GM12873 (cell line): ENCODE measurements at regions not wholly inside any gene's neighbourhood (a gene's known extent, or its start where the extent isn't known, plus 50 kb on each side); places are given as distances from the start of the nearest gene placed in this dataset.

Source experiments
- TF ChIP-seq, protein P1 (sequence below): IDR thresholded peaks from 2 replicates; pipeline ENCODE4 v1.5.1; 2012; ENCODE audit warnings: low read depth, mild to moderate bottlenecking, moderate library complexity, low read length, control low read depth; ENCODE audit not compliant: insufficient read depth; ENCODE audit errors: missing control alignments

DNA sequence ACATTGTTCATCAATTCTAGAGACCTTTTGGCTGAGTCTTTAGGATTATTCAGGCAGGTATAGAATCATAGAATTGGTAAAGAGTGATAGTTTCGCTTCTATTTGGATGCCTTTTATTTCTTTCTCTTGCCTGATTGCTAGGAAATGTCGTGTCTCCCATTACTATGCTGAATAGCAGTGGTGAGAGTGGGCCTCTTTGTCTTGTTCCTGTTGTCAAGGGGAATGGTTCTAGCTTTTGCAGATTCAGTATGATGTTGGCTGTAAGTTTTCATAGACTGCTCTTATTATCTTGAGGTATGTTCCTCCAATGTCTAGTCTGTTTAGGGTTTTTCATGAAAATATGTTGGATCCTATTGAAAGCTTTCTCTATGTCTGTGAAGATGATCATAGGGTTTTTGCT lies 200.2 kb upstream of the PABPC4L start:
- TF ChIP-seq, protein P1, sequence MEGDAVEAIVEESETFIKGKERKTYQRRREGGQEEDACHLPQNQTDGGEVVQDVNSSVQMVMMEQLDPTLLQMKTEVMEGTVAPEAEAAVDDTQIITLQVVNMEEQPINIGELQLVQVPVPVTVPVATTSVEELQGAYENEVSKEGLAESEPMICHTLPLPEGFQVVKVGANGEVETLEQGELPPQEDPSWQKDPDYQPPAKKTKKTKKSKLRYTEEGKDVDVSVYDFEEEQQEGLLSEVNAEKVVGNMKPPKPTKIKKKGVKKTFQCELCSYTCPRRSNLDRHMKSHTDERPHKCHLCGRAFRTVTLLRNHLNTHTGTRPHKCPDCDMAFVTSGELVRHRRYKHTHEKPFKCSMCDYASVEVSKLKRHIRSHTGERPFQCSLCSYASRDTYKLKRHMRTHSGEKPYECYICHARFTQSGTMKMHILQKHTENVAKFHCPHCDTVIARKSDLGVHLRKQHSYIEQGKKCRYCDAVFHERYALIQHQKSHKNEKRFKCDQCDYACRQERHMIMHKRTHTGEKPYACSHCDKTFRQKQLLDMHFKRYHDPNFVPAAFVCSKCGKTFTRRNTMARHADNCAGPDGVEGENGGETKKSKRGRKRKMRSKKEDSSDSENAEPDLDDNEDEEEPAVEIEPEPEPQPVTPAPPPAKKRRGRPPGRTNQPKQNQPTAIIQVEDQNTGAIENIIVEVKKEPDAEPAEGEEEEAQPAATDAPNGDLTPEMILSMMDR, result no peak

DNA sequence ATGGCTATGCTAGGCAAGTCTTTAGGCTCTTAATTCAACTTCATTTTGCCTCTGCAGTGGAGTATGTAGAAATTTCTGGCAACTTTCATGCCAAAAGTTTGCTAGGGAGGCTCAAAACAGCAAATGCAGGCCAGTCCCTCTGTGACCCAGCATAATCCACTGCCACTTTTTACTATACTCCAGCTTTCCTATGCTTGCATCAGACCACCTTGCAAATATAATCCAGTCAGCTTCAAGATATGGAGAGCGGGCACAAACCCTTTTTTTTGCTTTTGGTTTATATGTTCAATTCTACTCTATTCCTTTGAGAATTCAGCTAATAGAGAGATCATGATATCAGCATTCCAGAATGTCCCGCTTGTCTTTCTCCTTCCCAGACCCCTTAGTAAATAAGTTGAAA lies 192.0 kb upstream of the PABPC4L start:
- TF ChIP-seq, protein P1, result no peak

DNA sequence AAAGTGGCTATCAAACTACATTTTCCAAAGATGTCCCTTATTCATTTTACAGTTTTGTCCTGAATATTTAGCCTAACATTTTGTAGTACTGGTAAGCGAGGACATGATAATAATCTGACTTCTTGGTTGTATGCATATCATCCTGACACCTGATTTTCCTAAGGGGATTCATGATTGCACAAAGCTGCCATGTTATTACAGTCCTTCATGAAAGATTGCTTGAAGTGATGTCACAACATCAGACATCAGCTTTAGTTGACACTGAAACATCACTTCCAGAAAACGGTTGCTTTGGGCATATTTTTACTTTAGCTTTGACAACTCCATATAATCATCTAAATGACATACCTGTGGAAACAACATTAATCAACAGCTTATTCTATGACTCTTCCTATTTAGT lies 188.7 kb upstream of the PABPC4L start:
- TF ChIP-seq, protein P1, result no peak

DNA sequence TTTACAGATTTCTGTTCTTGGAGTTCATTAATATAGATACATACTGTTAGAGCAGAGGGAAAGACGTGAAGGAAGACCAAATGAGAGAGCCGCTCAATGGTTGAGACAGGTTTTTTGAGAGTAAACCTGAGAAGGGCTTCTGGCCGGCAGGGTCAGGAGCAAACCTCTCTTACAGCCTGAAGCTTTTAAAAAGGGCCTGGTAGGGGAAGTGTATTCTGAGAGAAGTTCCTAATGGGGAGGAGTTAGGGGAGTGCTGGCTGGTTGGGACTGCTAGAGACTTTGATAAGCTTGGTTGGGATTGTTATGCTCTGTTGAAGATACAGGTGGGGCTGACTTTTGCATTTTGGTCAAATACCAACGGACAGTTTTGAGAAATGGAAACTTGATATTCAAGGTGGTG lies 186.8 kb upstream of the PABPC4L start:
- TF ChIP-seq, protein P1, result no peak

DNA sequence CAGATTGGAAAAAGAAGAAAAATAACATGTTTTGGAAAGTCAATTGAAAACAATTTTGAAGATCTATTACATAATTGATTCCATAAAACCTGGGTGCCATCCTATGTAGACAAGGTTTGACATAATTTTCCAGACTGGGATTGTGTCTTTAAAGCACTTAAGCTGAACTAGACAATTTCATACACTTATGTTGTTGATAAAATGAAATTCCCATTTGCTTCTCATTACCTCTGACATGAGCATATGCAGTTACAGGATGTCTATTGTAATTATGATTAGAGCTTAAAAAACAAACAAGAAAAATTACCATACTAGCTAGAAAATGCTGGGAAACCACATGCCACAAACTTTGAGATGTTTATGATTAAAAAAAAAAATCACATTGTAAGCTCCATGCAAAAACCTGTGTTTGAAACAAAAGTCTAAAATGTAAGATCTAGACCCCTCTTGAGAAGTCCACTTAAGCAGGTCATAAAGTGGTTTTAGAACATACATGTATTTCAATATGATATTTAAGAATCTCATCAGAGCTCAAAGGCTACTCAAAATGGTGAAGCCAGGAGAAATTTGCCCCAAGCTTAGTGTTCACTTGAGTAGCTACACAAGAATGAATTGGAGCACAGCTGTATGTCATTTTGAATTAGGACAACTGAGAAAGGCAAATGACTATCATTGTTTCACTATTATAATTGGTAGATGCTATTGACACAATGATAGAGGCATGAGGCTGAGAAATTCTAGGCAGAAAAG lies 181.1 kb upstream of the PABPC4L start:
- TF ChIP-seq, protein P1, result no peak

DNA sequence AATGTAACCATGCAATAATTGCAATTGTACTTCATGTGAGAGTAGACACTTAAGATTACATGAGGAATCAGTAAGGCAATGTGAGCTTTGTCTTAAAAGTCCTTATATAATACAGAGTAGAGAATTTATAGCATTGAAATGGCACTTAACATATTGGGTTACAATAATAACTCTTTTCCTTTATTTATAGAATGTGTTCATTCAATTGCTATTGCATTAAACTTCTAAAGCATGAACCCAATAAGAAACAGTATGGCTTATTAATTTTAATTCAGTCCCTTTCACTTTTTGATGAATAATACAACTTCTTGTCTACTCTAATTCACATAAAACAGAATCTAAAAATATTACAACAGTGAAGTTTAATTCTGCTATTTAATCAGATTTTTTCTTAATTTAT lies 174.2 kb upstream of the PABPC4L start:
- TF ChIP-seq, protein P1, result no peak

DNA sequence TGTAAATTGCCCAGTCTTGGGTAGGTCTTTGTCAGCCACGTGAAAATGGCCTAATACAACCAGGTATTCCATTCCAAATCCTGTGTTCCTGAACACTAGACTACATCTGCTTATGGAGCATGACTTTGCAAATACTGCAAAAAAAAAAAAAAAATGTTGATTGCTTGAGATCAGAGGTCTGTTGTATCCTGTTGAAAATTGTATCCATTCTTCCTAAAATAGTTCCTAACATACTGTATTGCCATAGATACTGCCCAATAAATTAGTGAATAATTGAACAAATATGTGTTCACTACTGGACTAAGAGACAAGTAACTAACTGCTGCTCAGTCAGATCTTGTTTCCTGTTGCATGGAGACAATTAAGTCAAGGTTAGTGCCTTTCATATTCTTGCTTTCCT lies 164.3 kb upstream of the PABPC4L start:
- TF ChIP-seq, protein P1, result no peak
